Loucy (cell line): ENCODE measurements at regions not wholly inside any gene's neighbourhood (a gene's known extent, or its start where the extent isn't known, plus 50 kb on each side); places are given as distances from the start of the nearest gene placed in this dataset.

Source experiments
- EZH2phosphoT487 ChIP-seq: fragments of 200-600 bp; IDR thresholded peaks from 2 replicates; pipeline ENCODE4 v1.6.1; 2018; ENCODE audit warnings: antibody characterized with exemption, mild to moderate bottlenecking, moderate library complexity, borderline replicate concordance
- TF ChIP-seq, protein P1 (sequence below): fragments of 200-600 bp; sonication (generic); conservative IDR thresholded peaks from 2 replicates; pipeline ENCODE4 v1.5.1; 2014; ENCODE audit warnings: mild to moderate bottlenecking, antibody characterized with exemption, low read length

DNA sequence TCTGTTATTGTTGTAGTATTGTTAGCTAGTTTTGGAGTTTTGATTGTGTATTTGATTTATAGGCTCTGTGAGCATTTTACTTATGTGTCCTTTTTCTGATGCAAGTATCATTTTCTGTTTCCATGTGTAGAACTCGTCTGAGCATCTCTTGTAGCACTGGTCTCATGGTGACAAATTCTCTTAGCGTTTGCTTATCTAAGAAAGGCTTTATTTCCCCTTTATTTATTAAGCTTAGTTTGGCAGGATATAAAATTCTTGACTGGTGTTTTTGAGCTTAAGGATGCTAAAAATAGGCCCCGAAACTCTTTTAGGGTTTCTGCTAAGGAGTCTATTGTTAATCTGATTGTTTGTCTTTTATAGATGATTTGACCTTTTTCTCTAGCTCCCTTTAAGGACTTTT is 57.6 kb upstream of the THUMPD2 start:
- TF ChIP-seq, protein P1, sequence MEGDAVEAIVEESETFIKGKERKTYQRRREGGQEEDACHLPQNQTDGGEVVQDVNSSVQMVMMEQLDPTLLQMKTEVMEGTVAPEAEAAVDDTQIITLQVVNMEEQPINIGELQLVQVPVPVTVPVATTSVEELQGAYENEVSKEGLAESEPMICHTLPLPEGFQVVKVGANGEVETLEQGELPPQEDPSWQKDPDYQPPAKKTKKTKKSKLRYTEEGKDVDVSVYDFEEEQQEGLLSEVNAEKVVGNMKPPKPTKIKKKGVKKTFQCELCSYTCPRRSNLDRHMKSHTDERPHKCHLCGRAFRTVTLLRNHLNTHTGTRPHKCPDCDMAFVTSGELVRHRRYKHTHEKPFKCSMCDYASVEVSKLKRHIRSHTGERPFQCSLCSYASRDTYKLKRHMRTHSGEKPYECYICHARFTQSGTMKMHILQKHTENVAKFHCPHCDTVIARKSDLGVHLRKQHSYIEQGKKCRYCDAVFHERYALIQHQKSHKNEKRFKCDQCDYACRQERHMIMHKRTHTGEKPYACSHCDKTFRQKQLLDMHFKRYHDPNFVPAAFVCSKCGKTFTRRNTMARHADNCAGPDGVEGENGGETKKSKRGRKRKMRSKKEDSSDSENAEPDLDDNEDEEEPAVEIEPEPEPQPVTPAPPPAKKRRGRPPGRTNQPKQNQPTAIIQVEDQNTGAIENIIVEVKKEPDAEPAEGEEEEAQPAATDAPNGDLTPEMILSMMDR = no peak
- TF ChIP-seq EZH2phosphoT487 = no peak
